ENCODE measurements at regions not wholly inside any gene's neighbourhood (a gene's known extent, or its start where the extent isn't known, plus 50 kb on each side); places are given as distances from the start of the nearest gene placed in this dataset.

DNA sequence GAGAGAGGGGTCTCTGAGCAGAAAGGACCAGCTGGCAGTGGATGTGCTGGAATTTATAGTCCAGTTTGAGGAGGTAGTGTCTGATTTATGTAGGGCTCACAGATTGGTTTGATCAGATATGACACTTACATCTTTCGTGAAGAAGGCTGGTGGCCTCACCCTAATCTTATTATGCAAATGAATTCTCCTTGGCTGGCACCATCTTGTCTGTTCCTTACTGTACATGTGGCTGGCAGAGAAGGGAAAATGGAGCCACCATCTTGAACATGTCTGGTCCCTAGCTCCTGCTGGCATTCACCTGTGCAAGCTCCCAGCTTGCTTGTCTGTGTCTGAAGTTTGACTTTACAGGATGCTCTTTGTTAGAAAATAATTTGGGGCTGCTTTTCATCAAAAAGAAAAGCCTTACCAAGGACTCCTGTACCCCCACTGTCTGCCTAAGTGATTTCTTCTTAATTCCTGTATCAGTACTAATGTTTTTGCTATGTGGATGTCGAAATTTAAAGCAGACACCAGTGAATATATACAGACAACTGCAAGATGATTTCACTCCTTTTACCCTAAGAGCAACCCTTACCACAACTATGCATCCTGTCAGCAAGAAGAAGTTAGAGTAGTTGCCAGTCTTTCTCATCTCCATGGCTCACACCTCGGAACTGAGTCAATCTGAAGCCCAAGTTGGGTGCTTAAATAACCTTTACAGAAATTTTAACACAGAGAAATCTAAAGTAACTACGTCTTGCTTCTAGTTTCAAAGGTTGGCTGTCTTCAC lies 322.0 kb upstream of the SEMA3D start:
- TF ChIP-seq, protein P1, sequence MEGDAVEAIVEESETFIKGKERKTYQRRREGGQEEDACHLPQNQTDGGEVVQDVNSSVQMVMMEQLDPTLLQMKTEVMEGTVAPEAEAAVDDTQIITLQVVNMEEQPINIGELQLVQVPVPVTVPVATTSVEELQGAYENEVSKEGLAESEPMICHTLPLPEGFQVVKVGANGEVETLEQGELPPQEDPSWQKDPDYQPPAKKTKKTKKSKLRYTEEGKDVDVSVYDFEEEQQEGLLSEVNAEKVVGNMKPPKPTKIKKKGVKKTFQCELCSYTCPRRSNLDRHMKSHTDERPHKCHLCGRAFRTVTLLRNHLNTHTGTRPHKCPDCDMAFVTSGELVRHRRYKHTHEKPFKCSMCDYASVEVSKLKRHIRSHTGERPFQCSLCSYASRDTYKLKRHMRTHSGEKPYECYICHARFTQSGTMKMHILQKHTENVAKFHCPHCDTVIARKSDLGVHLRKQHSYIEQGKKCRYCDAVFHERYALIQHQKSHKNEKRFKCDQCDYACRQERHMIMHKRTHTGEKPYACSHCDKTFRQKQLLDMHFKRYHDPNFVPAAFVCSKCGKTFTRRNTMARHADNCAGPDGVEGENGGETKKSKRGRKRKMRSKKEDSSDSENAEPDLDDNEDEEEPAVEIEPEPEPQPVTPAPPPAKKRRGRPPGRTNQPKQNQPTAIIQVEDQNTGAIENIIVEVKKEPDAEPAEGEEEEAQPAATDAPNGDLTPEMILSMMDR (IDR thresholded peaks at IDR 0.05) = no peak
- TF ChIP-seq POLR2A (IDR thresholded peaks at IDR 0.05) (no peak), POLR2AphosphoS5 (IDR thresholded peaks at IDR 0.05) (no peak)
